HL-60 (cell line): ENCODE measurements at regions not wholly inside any gene's neighbourhood (a gene's known extent, or its start where the extent isn't known, plus 50 kb on each side); places are given as distances from the start of the nearest gene placed in this dataset.

ENCODE experiments used
- DNase-seq, 2 experiments: peaks; one replicate each; pipeline ENCODE4 v3.0.0-alpha.2; 2010 to 2020; ENCODE audit warnings: low read depth in 1 of 2, low spot score in 1 of 2
- H3K27ac ChIP-seq: fragments of 250-450 bp; sonication (Bioruptor Pico); replicated peaks from 2 replicates; pipeline ENCODE4 v1.5.1; 2020; ENCODE audit warnings: mild to moderate bottlenecking, moderate library complexity
- H3K27me3 ChIP-seq: fragments of 250-450 bp; sonication (Bioruptor Pico); 2 replicates; pipeline ENCODE4 v1.5.1; 2021; ENCODE audit warnings: mild to moderate bottlenecking, moderate library complexity; ENCODE audit not compliant: insufficient read depth, poor library complexity, severe bottlenecking
- H3K4me3 ChIP-seq: replicated peaks from 2 replicates; pipeline ENCODE4 v1.5.1; 2011; ENCODE audit warnings: mild to moderate bottlenecking, control low read depth, low read length; ENCODE audit not compliant: insufficient read depth
- CTCF ChIP-seq: IDR thresholded peaks from one replicate; pipeline ENCODE4 v1.5.1; 2011; ENCODE audit warnings: low read length, control low read depth, inconsistent platforms; ENCODE audit not compliant: insufficient read depth
- GABPA ChIP-seq: IDR thresholded peaks from 2 replicates; pipeline ENCODE4 v1.6.1; 2012; ENCODE audit warnings: low read depth
- POLR2AphosphoS5 ChIP-seq: IDR thresholded peaks from 2 replicates; pipeline ENCODE4 v1.6.1; 2012; ENCODE audit warnings: low read depth
- REST ChIP-seq: IDR thresholded peaks from 2 replicates; pipeline ENCODE4 v1.6.1; 2012; ENCODE audit warnings: low read depth; ENCODE audit not compliant: insufficient replicate concordance
- SPI1 ChIP-seq: IDR thresholded peaks from 2 replicates; pipeline ENCODE4 v1.6.1; 2012; ENCODE audit warnings: low read depth, mild to moderate bottlenecking, borderline replicate concordance

DNA sequence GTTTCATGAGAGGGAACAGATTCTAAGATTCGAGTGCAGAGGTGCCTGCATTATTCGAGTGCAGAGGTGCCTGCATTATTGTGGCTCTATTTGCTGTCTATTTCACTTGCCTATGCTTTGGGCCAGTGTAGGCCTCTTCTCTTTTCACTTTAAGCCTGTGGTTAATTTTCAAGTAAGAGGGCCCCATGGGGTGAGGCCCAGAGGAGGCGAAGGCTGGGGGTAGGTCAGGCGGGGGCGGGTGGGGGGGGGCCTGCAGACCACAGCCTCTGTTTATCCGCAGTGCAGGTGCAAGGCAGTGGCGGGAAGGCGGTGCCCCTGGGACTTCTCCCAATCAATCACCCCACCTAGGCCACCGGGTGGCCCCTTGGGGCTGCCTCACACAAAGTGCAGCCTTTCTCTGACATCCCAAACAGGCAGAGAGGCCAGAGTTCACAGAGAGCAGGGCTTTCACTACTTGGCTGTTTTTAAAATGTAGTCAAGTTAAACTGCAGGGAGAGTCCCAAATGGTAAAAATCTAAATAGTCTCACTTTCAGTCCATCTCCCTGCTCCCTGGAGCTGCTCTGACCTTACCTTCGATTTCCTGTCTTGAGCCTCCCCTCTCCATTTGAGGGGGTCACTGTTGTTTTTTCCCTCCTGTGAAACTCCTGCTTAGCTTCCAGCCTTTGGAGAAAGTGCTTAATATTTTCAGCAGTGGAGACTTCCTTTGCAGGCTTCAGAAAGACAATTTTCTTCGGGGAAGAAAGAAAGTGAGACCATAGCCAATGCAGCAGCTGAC, 249.0 kb downstream of the DLEU7 start:
- Histone ChIP-seq H3K27ac (peak overlapping the region; percentile 65), H3K4me3 (no peak overlapping the region), H3K27me3 (no peaks in the 10 kb centered on the region)
- TF ChIP-seq REST = no peak
- no peak; the same call in 1 of the 2 replicates for TF ChIP-seq SPI1
- TF ChIP-seq POLR2AphosphoS5 = no peak
- TF ChIP-seq CTCF = no peak
- TF ChIP-seq GABPA = no peak
- peak in 1 of 2 experiments; percentile 80 for DNase-seq

DNA sequence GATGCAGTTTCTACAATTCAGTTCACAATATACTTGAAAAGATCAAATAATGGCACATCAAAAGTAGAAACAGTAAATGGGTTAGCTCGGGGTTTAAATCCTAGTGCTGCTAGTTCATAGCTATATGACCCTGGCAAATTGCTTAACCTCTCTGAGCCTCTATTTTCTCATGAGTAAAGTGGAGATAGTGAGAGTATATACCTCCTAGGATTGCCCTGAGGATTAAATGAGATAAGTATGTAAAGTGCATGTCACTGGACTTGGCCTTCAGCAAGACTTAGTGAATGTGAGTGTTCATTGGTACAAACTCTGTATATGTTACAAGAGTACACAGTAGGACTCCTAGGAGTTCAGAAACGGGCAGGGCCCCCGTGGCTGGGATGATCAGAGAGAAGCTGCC, 248.3 kb downstream of the DLEU7 start:
- Histone ChIP-seq H3K4me3 (no peak overlapping the region), H3K27ac (peak overlapping the region; percentile 61), H3K27me3 (no peaks in the 10 kb centered on the region)
- no peak for DNase-seq
- TF ChIP-seq CTCF (no peak), GABPA (no peak), REST (no peak), SPI1 (no peak), POLR2AphosphoS5 (no peak)

DNA sequence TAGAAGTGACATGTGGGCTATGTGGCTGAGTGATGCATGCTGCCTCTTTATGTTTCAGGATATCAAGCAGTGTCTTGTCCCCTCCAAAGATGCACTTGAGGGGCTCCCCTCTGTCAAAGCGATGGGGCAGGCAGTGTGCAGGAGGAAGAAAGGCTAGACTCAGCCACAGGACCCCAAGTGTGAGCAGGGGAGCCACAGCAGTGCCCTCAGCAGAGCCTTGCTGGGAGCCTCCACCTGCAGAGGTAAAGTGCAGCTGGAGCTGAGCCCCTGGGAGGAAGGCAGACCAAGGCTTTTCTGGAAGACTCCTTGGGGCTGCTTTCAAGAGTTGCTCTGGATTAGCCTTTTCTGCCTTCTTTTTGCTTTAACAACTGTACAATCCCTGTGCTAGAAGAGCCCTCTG, 247.3 kb downstream of the DLEU7 start:
- no peaks in the 10 kb centered on the region for H3K27me3 ChIP-seq
- DNase-seq = no peak
- no peak overlapping the region for H3K27ac ChIP-seq
- H3K4me3 ChIP-seq = no peak overlapping the region
- no peak for TF ChIP-seq POLR2AphosphoS5
- TF ChIP-seq GABPA = no peak
- no peak for TF ChIP-seq CTCF
- TF ChIP-seq REST = no peak
- no peak for TF ChIP-seq SPI1
